Trophoblast cell (in vitro differentiated cells and primary cell): ENCODE measurements at regions not wholly inside any gene's neighbourhood (a gene's known extent, or its start where the extent isn't known, plus 50 kb on each side); places are given as distances from the start of the nearest gene placed in this dataset.

Experiments
- DNase-seq, 2 donors: peaks; one replicate each; pipeline ENCODE4 v3.0.0-alpha.2; 2016
- H2AFZ ChIP-seq: 2 replicates; pipeline ENCODE4 v1.6.1; 2013; ENCODE audit warnings: low read length, moderate library complexity, mild to moderate bottlenecking; ENCODE audit not compliant: insufficient read depth, poor library complexity
- H2AK5ac ChIP-seq: 2 replicates; pipeline ENCODE4 v1.6.1; 2013; ENCODE audit warnings: mild to moderate bottlenecking, low read length
- H2BK120ac ChIP-seq: 2 replicates; pipeline ENCODE4 v1.6.1; 2013; ENCODE audit warnings: low read length, mild to moderate bottlenecking, moderate library complexity; ENCODE audit not compliant: insufficient read depth, poor library complexity
- H2BK12ac ChIP-seq: 2 replicates; pipeline ENCODE4 v1.6.1; 2013; ENCODE audit warnings: mild to moderate bottlenecking, low read length, moderate library complexity
- H2BK5ac ChIP-seq: 2 replicates; pipeline ENCODE4 v1.6.1; 2013; ENCODE audit warnings: low read length, low read depth, moderate library complexity, mild to moderate bottlenecking; ENCODE audit not compliant: poor library complexity
- H3K14ac ChIP-seq: 2 replicates; pipeline ENCODE4 v1.6.1; 2013; ENCODE audit warnings: mild to moderate bottlenecking, low read length
- H3K18ac ChIP-seq: 2 replicates; pipeline ENCODE4 v1.6.1; 2013; ENCODE audit warnings: mild to moderate bottlenecking, low read length
- H3K23ac ChIP-seq: 2 replicates; pipeline ENCODE4 v1.6.1; 2013; ENCODE audit warnings: low read length
- H3K27ac ChIP-seq: 2 replicates; pipeline ENCODE4 v1.5.1; 2013; ENCODE audit warnings: low read depth, mild to moderate bottlenecking, inconsistent platforms, low read length, moderate library complexity
- H3K27me3 ChIP-seq: 2 replicates; pipeline ENCODE4 v1.6.1; 2013; ENCODE audit warnings: inconsistent platforms, mild to moderate bottlenecking, low read length, moderate library complexity; ENCODE audit not compliant: insufficient read depth
- H3K36me3 ChIP-seq, 2 experiments: 1 replicate in 1 of 2; 2 replicates in 1 of 2; pipeline ENCODE4 v1.6.1; 2013; ENCODE audit warnings: low read length in 2 of 2, mild to moderate bottlenecking in 2 of 2, moderate library complexity in 1 of 2; ENCODE audit not compliant: insufficient read depth in 2 of 2, control insufficient read depth in 1 of 2
- H3K4ac ChIP-seq: 2 replicates; pipeline ENCODE4 v1.6.1; 2013; ENCODE audit warnings: low read depth, mild to moderate bottlenecking, low read length, moderate library complexity
- H3K4me1 ChIP-seq, 2 experiments: 1 replicate in 1 of 2; 2 replicates in 1 of 2; pipeline ENCODE4 v1.6.1; 2013; ENCODE audit warnings: low read length in 2 of 2, mild to moderate bottlenecking in 2 of 2, moderate library complexity in 1 of 2; ENCODE audit not compliant: insufficient read depth in 2 of 2, control insufficient read depth in 1 of 2
- H3K4me2 ChIP-seq: 2 replicates; pipeline ENCODE4 v1.6.1; 2013; ENCODE audit warnings: inconsistent platforms, mild to moderate bottlenecking, low read length, moderate library complexity
- H3K4me3 ChIP-seq: 2 replicates; pipeline ENCODE4 v1.5.1; 2013; ENCODE audit warnings: mild to moderate bottlenecking, low read depth, low read length, inconsistent platforms
- H3K79me1 ChIP-seq: one replicate; pipeline ENCODE4 v1.6.1; 2013; ENCODE audit warnings: low read length
- H3K79me2 ChIP-seq: 2 replicates; pipeline ENCODE4 v1.6.1; 2013; ENCODE audit warnings: low read length, mild to moderate bottlenecking; ENCODE audit not compliant: control insufficient read depth, insufficient read depth, poor library complexity
- H3K9ac ChIP-seq: 2 replicates; pipeline ENCODE4 v1.6.1; 2013; ENCODE audit warnings: mild to moderate bottlenecking, low read length
- H3K9me3 ChIP-seq: 2 replicates; pipeline ENCODE4 v1.6.1; 2013; ENCODE audit warnings: low read depth, mild to moderate bottlenecking, control low read depth, inconsistent platforms, low read length; ENCODE audit not compliant: insufficient read depth
- H4K12ac ChIP-seq: 2 replicates; pipeline ENCODE4 v1.6.1; 2013; ENCODE audit warnings: low read depth, mild to moderate bottlenecking, low read length, moderate library complexity
- H4K8ac ChIP-seq: 2 replicates; pipeline ENCODE4 v1.6.1; 2013; ENCODE audit warnings: low read depth, mild to moderate bottlenecking, low read length, moderate library complexity
- H4K91ac ChIP-seq: one replicate; pipeline ENCODE4 v1.6.1; 2013; ENCODE audit warnings: low read depth, mild to moderate bottlenecking, low read length, moderate library complexity
- WGBS: extraction: QIAGEN DNeasy Blood & Tissue Kit; methylation state at CpG from one replicate; pipeline ENCODE4 v1.1.7; 2013; ENCODE audit warnings: missing lambda C conversion rate; ENCODE audit not compliant: insufficient read length, insufficient coverage; ENCODE audit errors: extremely low coverage; 5-methylcytosine and 5-hydroxymethylcytosine counted together

DNA sequence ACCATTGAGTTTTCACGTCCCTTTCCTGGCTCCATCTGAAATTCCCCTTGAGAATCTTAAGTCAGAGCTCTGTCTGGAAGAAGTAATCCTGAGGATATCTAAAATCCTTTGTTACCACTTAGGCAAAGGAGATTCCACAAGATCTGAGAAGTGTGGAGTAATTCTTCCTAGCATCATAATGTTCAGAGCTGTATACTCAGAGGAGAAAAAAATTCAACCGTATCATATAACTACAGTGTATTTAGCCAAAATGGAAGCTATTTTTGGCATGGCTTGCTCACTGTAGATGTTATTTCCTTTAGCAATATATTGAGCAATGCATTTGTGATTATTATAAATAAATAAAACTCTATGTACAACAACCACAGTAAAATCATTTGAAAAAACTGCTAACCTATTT lies 1858.4 kb downstream of the EFNA5 start:
- no peak for DNase-seq
- H3K27me3 ChIP-seq, result no peaks in the 10 kb centered on the region
- no peaks in the 10 kb centered on the region for H3K4me1 ChIP-seq
- no CpG with 5 or more reads among the region's 2 CpGs for WGBS
- H2AK5ac ChIP-seq, result no peak overlapping the region
- no peaks in the 10 kb centered on the region for H3K79me1 ChIP-seq
- no peak overlapping the region for H4K91ac ChIP-seq
- H3K4me3 ChIP-seq, result no peak overlapping the region
- no peak overlapping the region for H4K8ac ChIP-seq
- no peaks in the 10 kb centered on the region for H3K9me3 ChIP-seq
- no peak overlapping the region for H3K9ac ChIP-seq
- no peaks in the 10 kb centered on the region for H3K79me2 ChIP-seq
- H3K36me3 ChIP-seq, result no peaks in the 10 kb centered on the region
- no peak overlapping the region for H3K23ac ChIP-seq
- no peak overlapping the region for H3K14ac ChIP-seq
- H2BK12ac ChIP-seq, result no peak overlapping the region
- no peak overlapping the region for H3K18ac ChIP-seq
- H3K27ac ChIP-seq, result no peak overlapping the region
- H3K4ac ChIP-seq, result no peak overlapping the region
- H2AFZ ChIP-seq, result no peak overlapping the region
- no peak overlapping the region for H3K4me2 ChIP-seq
- no peak overlapping the region for H2BK5ac ChIP-seq
- H4K12ac ChIP-seq, result no peak overlapping the region
- no peak overlapping the region for H2BK120ac ChIP-seq

GRCh38 chr5:105807951-105808350 lies 1862.8 kb downstream of the EFNA5 start:
- Histone ChIP-seq H3K79me1 (no peaks in the 10 kb centered on the region), H3K18ac (no peak overlapping the region), H2BK5ac (no peak overlapping the region), H3K9ac (no peak overlapping the region), H3K4me3 (no peak overlapping the region), H3K4me1 (no peaks in the 10 kb centered on the region), H3K36me3 (no peaks in the 10 kb centered on the region), H3K27me3 (no peaks in the 10 kb centered on the region), H3K27ac (no peak overlapping the region), H2AFZ (no peak overlapping the region), H3K14ac (no peak overlapping the region), H4K8ac (no peak overlapping the region), H3K9me3 (no peaks in the 10 kb centered on the region), H3K4me2 (no peak overlapping the region), H2BK120ac (no peak overlapping the region), H2AK5ac (no peak overlapping the region), H4K12ac (no peak overlapping the region), H2BK12ac (no peak overlapping the region), H4K91ac (no peak overlapping the region), H3K4ac (no peak overlapping the region), H3K23ac (no peak overlapping the region), H3K79me2 (no peaks in the 10 kb centered on the region)
- no peak for DNase-seq
- no CpG with 5 or more reads among the region's 3 CpGs for WGBS

DNA sequence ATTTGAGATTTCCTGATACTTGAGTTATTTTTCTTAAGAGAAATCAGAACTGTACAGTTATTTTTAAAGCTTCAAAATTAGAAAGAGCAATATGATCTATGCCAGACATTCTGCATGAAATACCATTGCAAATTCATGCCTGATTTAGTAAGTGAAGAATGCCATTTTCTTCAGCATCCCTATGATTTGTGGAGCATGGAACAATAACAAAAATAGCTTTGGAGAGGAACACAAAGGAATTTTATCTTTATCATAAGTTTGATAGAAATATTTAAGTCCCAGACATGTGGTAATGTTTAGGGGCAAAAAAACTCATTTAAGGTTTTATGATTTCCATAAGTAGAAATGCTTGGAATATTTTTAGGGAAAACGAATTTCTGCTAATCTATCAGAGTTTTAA lies 1863.4 kb downstream of the EFNA5 start:
- Histone ChIP-seq H3K4ac (no peak overlapping the region), H3K4me2 (no peak overlapping the region)
- no CpG with 5 or more reads among the region's 1 CpG for WGBS

GRCh38 chr5:105806596-105806995 lies 1864.1 kb downstream of the EFNA5 start:
- Histone ChIP-seq H3K4me3 (no peak overlapping the region), H2BK12ac (no peak overlapping the region), H3K27me3 (no peaks in the 10 kb centered on the region), H3K9me3 (no peaks in the 10 kb centered on the region), H2AFZ (no peak overlapping the region), H3K4me1 (no peaks in the 10 kb centered on the region), H3K23ac (no peak overlapping the region), H3K4ac (no peak overlapping the region), H4K12ac (no peak overlapping the region), H3K79me2 (no peaks in the 10 kb centered on the region), H3K18ac (no peak overlapping the region), H4K8ac (no peak overlapping the region), H3K27ac (no peak overlapping the region), H3K4me2 (no peak overlapping the region), H2BK120ac (no peak overlapping the region), H3K36me3 (no peaks in the 10 kb centered on the region), H4K91ac (no peak overlapping the region), H3K9ac (no peak overlapping the region), H3K14ac (no peak overlapping the region), H3K79me1 (no peaks in the 10 kb centered on the region), H2AK5ac (no peak overlapping the region), H2BK5ac (no peak overlapping the region)
- no peak for DNase-seq

More for the DNA sequence above, 1863.4 kb downstream of the EFNA5 start:
- no peak overlapping the region for H3K27ac ChIP-seq
- no peak overlapping the region for H3K4me3 ChIP-seq
- no peak for DNase-seq
- no peak overlapping the region for H4K8ac ChIP-seq
- no peak overlapping the region for H2AFZ ChIP-seq
- H4K91ac ChIP-seq, result no peak overlapping the region
- no peak overlapping the region for H4K12ac ChIP-seq
- H3K36me3 ChIP-seq, result no peaks in the 10 kb centered on the region
- H2BK12ac ChIP-seq, result no peak overlapping the region
- no peaks in the 10 kb centered on the region for H3K4me1 ChIP-seq
- H3K9me3 ChIP-seq, result no peaks in the 10 kb centered on the region
- H3K14ac ChIP-seq, result no peak overlapping the region
- H3K9ac ChIP-seq, result no peak overlapping the region
- H3K23ac ChIP-seq, result no peak overlapping the region
- no peak overlapping the region for H3K18ac ChIP-seq
- H2BK120ac ChIP-seq, result no peak overlapping the region
- H3K79me1 ChIP-seq, result no peaks in the 10 kb centered on the region
- H2AK5ac ChIP-seq, result no peak overlapping the region
- H3K79me2 ChIP-seq, result no peaks in the 10 kb centered on the region
- H3K27me3 ChIP-seq, result no peaks in the 10 kb centered on the region
- H2BK5ac ChIP-seq, result no peak overlapping the region
